ENCODE measurements at regions not wholly inside any gene's neighbourhood (a gene's known extent, or its start where the extent isn't known, plus 50 kb on each side); places are given as distances from the start of the nearest gene placed in this dataset.

GRCh38 chr6:26196846-26197635 lies 109.8 kb downstream of the HFE start:
- Mint-ChIP-seq H3K27me3 (no peaks in the 10 kb centered on the region), H3K27ac (peak overlapping the region; percentile 98), H3K4me3 (peak overlapping the region; percentile 89), H3K9me3 (no peaks in the 10 kb centered on the region), H3K36me3 (peaks cover 2% of the 10 kb centered on the region), H3K4me1 (peaks cover 25% of the 10 kb centered on the region)
- DNase-seq (ENCODE audit: low spot score in 2 of 2) (peak; percentile 73 to 85), ATAC-seq (ENCODE audit: low read depth) (peak; percentile 55)

DNA sequence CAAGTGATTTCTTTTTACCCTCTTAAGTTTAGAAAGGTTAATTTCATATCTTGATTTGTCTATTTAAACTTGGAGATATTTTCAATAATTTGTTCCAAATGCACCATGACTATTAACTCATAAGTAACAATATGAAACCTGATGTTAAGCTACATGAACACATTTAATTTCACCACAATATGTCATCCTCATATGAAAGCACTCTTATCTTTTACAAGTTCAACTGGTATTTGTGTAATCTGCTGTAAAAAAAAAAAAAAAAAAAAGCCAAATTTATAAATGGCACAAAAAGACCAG lies 110.4 kb downstream of the HFE start:
- peaks cover 2% of the 10 kb centered on the region for H3K36me3 Mint-ChIP-seq
- peak overlapping the region; percentile 98 for H3K27ac Mint-ChIP-seq
- ATAC-seq (ENCODE audit: low read depth) = no peak
- no peak for DNase-seq (ENCODE audit: low spot score in 2 of 2)
- H3K9me3 Mint-ChIP-seq = no peaks in the 10 kb centered on the region
- H3K4me3 Mint-ChIP-seq = peak overlapping the region; percentile 89
- H3K4me1 Mint-ChIP-seq = peaks cover 25% of the 10 kb centered on the region
- H3K27me3 Mint-ChIP-seq = no peaks in the 10 kb centered on the region

DNA sequence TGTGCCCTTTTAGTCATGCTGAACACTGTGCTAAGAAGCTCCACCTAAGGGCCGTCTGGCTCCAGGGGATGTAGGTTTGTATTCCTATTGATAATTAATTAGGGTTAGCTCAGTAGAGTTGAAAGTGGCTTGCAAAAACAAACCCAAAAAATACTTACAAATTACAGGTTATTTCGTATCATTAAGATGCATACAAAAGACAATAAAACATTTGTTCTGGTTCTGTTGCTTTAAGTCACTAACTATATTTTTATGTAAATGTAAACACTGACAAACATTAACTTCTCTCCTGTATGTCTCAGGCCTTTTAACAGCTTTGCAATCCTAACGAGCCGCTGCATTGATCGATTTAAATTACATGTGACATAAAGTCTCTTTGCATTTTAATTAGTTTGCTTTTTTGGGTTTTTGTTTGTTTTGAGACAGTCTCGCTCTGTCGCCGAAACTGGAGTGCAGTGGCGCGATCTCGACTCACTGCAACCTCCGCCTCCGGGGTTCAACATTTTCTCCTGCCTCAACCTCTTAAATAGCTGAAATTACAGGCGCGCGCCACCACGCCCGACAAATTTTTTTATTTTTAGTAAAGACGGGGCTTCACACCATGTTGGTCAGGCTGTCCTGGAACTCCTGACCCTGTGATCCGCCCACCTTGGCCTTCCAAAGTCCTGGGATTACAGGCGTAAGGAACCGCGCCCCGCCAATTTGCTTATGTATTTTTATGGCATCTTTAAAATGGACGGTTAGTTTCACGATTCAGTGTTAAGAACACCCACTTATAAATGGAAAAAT lies 110.9 kb downstream of the HFE start:
- Mint-ChIP-seq H3K27me3 (no peaks in the 10 kb centered on the region), H3K27ac (peak overlapping the region; percentile 98), H3K9me3 (peaks cover under 1% of the 10 kb centered on the region), H3K4me1 (peaks cover 26% of the 10 kb centered on the region), H3K36me3 (peaks cover 2% of the 10 kb centered on the region), H3K4me3 (peak overlapping the region; percentile 89)
- peak in 1 of 2 donors; percentile 36 for DNase-seq (ENCODE audit: low spot score in 2 of 2)
- no peak for ATAC-seq (ENCODE audit: low read depth)

DNA sequence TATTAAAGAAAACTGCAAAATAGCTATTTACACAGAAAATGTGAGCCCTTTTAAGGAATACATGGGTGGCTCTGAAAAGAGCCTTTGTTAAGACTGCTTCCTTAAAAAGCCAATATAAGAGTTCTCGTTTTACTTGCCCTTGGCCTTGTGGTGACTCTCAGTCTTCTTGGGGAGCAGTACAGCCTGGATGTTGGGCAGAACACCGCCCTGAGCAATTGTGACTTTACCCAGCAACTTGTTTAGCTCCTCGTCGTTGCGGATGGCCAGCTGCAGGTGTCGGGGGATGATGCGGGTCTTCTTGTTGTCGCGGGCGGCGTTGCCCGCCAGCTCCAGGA lies 111.5 kb downstream of the HFE start:
- Mint-ChIP-seq H3K4me1 (peaks cover 23% of the 10 kb centered on the region), H3K36me3 (peaks cover 4% of the 10 kb centered on the region), H3K4me3 (peak overlapping the region; percentile 89), H3K27me3 (no peaks in the 10 kb centered on the region), H3K27ac (peak overlapping the region; percentile 98), H3K9me3 (peaks cover 2% of the 10 kb centered on the region)
- no peak for DNase-seq (ENCODE audit: low spot score in 2 of 2)
- ATAC-seq (ENCODE audit: low read depth) = peak; percentile 12

- DNase-seq (ENCODE audit: low spot score in 2 of 2) = peak; percentile 82 to 86
- H3K4me3 Mint-ChIP-seq = peak overlapping the region; percentile 89
- ATAC-seq (ENCODE audit: low read depth) = peak; percentile 64
- no peaks in the 10 kb centered on the region for H3K27me3 Mint-ChIP-seq
- peaks cover 4% of the 10 kb centered on the region for H3K36me3 Mint-ChIP-seq
- H3K27ac Mint-ChIP-seq = peak overlapping the region; percentile 98
- peaks cover 2% of the 10 kb centered on the region for H3K9me3 Mint-ChIP-seq
- H3K4me1 Mint-ChIP-seq = peaks cover 24% of the 10 kb centered on the region
Measured at GRCh38 chr6:26199057-26199772, 112.0 kb downstream of the HFE start.

DNA sequence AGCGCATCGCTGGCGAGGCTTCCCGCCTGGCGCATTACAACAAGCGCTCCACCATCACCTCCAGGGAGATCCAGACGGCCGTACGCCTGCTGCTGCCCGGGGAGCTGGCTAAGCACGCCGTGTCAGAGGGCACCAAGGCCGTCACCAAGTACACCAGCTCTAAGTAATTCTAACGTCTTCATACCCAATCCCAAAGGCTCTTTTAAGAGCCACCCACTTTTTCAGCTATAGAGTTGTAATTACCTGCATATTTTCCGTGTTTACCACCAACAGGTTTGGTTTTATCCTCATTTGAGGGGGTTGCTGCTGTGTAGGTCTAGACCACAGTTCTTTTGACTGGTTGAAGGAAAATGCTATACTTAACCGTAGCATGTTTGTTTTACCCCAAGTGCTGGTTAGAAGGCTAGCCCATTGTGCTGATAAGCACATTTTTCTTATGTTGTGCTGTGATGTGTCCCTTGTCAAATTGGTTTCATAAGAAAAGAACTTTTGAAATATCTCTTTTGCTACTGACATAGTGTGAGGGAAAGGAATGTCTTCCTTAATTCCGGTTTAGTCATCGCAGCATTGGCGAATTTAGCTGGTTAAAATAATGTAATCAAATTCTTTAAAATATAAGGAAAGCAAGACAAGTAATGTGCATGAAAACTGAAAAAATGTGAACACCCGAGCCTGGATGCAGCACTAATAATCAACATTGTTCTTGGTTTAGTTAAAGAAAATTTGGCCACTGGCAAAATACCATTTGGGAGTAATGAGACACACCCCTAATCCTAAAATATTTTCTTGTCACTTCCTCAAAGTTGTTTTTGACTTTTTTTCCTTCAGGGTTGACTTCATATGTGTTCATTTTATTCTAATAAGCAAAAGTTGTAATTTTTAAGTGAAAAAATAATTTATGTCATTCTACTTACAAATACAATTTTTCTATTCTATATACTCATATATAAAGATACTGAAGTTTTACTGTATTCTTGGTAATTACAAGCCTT lies 112.8 kb downstream of the HFE start:
- H3K9me3 Mint-ChIP-seq = peaks cover 2% of the 10 kb centered on the region
- H3K27ac Mint-ChIP-seq = peak overlapping the region; percentile 98
- H3K4me3 Mint-ChIP-seq = peak overlapping the region; percentile 89
- ATAC-seq (ENCODE audit: low read depth) (no peak), DNase-seq (ENCODE audit: low spot score in 2 of 2) (no peak)
- H3K4me1 Mint-ChIP-seq = peaks cover 16% of the 10 kb centered on the region
- peaks cover 4% of the 10 kb centered on the region for H3K36me3 Mint-ChIP-seq
- H3K27me3 Mint-ChIP-seq = no peaks in the 10 kb centered on the region

DNA sequence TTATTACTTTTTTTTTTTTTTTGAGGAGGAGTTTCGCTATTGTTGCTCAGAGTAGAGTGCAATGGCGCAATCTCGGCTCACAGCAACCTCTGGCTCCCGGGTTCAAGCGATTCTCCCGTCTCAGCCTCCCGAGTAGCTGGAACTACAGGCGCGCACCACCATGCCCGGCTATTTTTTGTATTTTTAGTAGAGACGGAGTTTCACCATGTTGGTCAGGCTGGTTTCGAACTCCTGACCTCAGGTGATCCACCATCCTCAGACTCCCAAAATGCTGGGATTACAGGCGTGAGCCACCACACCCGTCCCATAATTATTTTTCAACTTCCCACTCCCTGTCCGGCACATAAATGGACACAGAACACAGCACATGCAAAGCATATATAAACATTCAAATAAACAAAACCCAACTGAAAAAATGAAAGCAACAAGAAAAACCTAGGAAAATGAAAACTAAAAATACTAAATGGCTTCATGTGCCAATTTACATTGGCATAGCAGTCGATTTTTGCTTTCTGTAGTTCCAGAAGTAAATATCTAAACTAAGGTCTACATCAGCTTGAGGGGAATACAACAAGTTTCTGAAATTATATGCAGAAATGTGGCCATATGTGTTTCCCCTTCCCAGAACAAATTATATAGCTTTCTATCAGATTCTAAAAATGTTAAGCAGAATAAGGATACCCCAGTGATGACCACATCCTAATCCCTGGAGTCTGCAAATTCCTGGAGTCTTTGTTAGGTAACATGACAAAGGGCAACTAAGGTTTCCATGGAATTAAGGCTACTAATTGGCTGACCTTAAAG lies 113.9 kb downstream of the HFE start:
- H3K27ac Mint-ChIP-seq = no peak overlapping the region
- DNase-seq (ENCODE audit: low spot score in 2 of 2) (no peak), ATAC-seq (ENCODE audit: low read depth) (no peak)
- no peak overlapping the region for H3K4me3 Mint-ChIP-seq
- no peaks in the 10 kb centered on the region for H3K27me3 Mint-ChIP-seq
- H3K4me1 Mint-ChIP-seq = peaks cover 13% of the 10 kb centered on the region
- H3K36me3 Mint-ChIP-seq = peaks cover 2% of the 10 kb centered on the region
- peaks cover 2% of the 10 kb centered on the region for H3K9me3 Mint-ChIP-seq

DNA sequence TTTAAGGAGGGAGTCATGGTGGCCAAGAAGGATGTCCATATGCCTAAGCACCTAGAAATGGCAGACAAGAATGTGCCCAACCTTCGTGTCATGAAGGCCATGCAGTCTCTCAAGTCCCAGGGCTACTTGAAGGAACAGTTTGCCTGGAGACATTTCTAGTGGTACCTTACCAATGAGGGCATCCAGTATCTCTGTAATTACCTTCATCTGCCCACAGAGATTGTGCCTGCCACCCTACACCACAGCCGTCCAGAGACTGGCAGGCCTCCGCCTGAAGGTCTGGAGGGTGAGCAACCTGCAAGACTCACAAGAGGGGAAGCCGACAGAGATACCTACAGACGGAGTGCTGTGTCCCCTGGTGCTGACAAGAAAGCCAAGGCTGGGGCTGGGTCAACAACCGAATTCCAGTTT lies 115.0 kb downstream of the HFE start:
- H3K4me1 Mint-ChIP-seq = peaks cover 13% of the 10 kb centered on the region
- no peak overlapping the region for H3K27ac Mint-ChIP-seq
- H3K27me3 Mint-ChIP-seq = no peaks in the 10 kb centered on the region
- ATAC-seq (ENCODE audit: low read depth) (no peak), DNase-seq (ENCODE audit: low spot score in 2 of 2) (no peak)
- H3K4me3 Mint-ChIP-seq = no peak overlapping the region
- peaks cover 2% of the 10 kb centered on the region for H3K9me3 Mint-ChIP-seq
- peaks cover 2% of the 10 kb centered on the region for H3K36me3 Mint-ChIP-seq

- Mint-ChIP-seq H3K36me3 (peaks cover 2% of the 10 kb centered on the region), H3K4me3 (peak overlapping the region; percentile 46), H3K27me3 (no peaks in the 10 kb centered on the region), H3K27ac (peak overlapping the region; percentile 86), H3K4me1 (peaks cover 13% of the 10 kb centered on the region), H3K9me3 (peaks cover 2% of the 10 kb centered on the region)
- DNase-seq (ENCODE audit: low spot score in 2 of 2) (no peak), ATAC-seq (ENCODE audit: low read depth) (no peak)
Measured at GRCh38 chr6:26202811-26203583, 115.8 kb downstream of the HFE start.

DNA sequence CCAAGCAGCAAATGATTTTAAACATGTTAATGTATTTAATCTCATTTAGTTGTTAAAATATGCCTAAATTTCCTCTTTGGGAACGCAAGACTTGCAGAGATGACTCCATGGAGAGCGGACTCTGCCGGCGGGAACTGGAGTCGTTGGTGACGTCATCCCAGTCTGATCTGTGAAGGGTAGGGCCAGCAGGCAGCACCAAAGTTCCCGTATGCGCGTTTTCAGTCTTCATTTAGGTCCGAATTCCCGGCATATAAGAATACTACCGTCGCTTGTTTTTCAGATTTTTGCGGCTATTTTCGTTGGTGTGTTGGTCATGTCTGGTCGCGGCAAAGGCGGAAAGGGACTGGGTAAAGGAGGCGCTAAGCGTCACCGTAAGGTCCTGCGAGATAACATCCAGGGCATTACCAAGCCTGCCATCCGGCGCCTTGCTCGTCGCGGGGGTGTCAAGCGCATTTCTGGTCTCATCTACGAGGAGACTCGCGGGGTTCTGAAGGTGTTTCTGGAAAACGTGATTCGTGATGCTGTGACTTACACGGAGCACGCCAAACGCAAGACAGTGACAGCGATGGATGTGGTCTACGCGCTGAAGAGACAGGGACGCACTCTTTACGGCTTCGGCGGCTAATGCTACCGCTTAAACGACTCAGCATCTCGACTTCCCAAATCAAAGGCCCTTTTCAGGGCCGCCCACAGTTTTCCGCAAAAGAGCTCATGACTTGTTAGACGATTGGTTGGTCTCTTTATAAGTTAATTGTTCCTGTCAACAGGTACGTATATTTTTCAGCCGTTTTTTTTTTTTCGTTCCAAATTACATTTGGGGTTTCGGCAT lies 117.3 kb downstream of the HFE start:
- DNase-seq (ENCODE audit: low spot score in 2 of 2) (peak; percentile 81 to 84), ATAC-seq (ENCODE audit: low read depth) (peak; percentile 60)
- Mint-ChIP-seq H3K9me3 (peaks cover 2% of the 10 kb centered on the region), H3K27ac (no peak overlapping the region), H3K27me3 (no peaks in the 10 kb centered on the region), H3K4me3 (no peak overlapping the region), H3K36me3 (peaks cover 2% of the 10 kb centered on the region), H3K4me1 (peaks cover 10% of the 10 kb centered on the region)

DNA sequence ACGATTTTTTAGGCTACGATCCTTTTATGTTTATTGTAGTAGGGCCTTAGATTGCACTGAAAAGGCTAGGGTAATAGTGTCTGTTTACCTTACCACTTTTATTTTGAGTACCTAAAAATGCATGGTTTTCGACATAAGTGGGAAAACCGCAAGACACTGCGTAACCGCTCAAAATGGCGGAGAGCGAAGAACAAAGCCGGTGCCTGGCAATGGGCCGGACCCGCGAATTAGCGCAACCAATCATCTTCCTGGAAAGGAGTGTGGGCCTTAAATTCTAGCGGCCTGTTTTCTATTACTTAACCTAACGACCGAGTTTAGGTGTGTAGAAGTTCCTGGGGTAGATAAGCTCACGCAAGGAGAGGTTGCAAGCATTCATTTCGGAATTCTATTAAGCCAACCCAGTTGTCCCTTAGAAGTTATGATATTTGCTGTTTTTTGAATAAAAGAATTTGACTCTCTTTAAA lies 118.0 kb downstream of the HFE start:
- Mint-ChIP-seq H3K27ac (no peak overlapping the region), H3K9me3 (peaks cover 2% of the 10 kb centered on the region), H3K27me3 (no peaks in the 10 kb centered on the region), H3K4me3 (no peak overlapping the region), H3K36me3 (peaks cover 2% of the 10 kb centered on the region), H3K4me1 (peaks cover 5% of the 10 kb centered on the region)
- DNase-seq (ENCODE audit: low spot score in 2 of 2) (peak; percentile 57 to 74), ATAC-seq (ENCODE audit: low read depth) (peak; percentile 66)

All from memory B cell (primary cell).